BLaER1 treated with 17β-estradiol and CSF1 and Interleukin-3, amounts not matched to agents 10 nM and 100 nM (cell line): ENCODE measurements at regions not wholly inside any gene's neighbourhood (a gene's known extent, or its start where the extent isn't known, plus 50 kb on each side); places are given as distances from the start of the nearest gene placed in this dataset.
A peak's percentile ranks its signal among the peaks of the same experiment; 100 is the strongest.

Experiments
- H3K27ac ChIP-seq, 11 experiments: shearing (Covaris generic); formaldehyde crosslinking; 2 replicates each; pipeline ENCODE4 v1.8.1; 2022
- H3K27me3 ChIP-seq, 11 experiments: shearing (Covaris generic); formaldehyde crosslinking; 2 replicates each; pipeline ENCODE4 v1.8.1; 2022
- H3K36me3 ChIP-seq, 11 experiments: shearing (Covaris generic); formaldehyde crosslinking; 2 replicates each; pipeline ENCODE4 v1.8.1; 2022
- H3K4me1 ChIP-seq, 10 experiments: shearing (Covaris generic); formaldehyde crosslinking; 2 replicates each; pipeline ENCODE4 v1.8.1; 2022
- H3K4me2 ChIP-seq, 11 experiments: shearing (Covaris generic); formaldehyde crosslinking; 2 replicates each; pipeline ENCODE4 v1.8.1; 2022
- H3K4me3 ChIP-seq, 10 experiments: shearing (Covaris generic); formaldehyde crosslinking; 2 replicates each; pipeline ENCODE4 v1.8.1; 2022
- H3K9ac ChIP-seq, 11 experiments: shearing (Covaris generic); formaldehyde crosslinking; 2 replicates each; pipeline ENCODE4 v1.8.1; 2022
- H3K9me3 ChIP-seq, 11 experiments: shearing (Covaris generic); formaldehyde crosslinking; replicated peaks in 1 of 11; 2 replicates each; pipeline ENCODE4 v1.8.1; 2022
- H4K20me1 ChIP-seq, 11 experiments: shearing (Covaris generic); formaldehyde crosslinking; 2 replicates each; pipeline ENCODE4 v1.8.1; 2022
- Cebpa-rat ChIP-seq, 11 experiments: shearing (Covaris generic); IDR thresholded peaks; 2 replicates each; pipeline ENCODE4 v1.8.1; 2022

- H3K36me3 ChIP-seq = no peaks in the 10 kb centered on the region
- no peaks in the 10 kb centered on the region for H3K9me3 ChIP-seq
- H3K4me2 ChIP-seq = no peak overlapping the region
- H3K27ac ChIP-seq = no peak overlapping the region
- H3K9ac ChIP-seq = no peak overlapping the region
- TF ChIP-seq Cebpa-rat (IDR thresholded peaks at IDR 0.05) = no peak
- H4K20me1 ChIP-seq = no peaks in the 10 kb centered on the region
- no peaks in the 10 kb centered on the region for H3K27me3 ChIP-seq
- no peaks in the 10 kb centered on the region for H3K4me1 ChIP-seq
- no peak overlapping the region for H3K4me3 ChIP-seq
Measured at GRCh38 chr10:65301181-65301580, 1624.7 kb upstream of the LRRTM3 start.

DNA sequence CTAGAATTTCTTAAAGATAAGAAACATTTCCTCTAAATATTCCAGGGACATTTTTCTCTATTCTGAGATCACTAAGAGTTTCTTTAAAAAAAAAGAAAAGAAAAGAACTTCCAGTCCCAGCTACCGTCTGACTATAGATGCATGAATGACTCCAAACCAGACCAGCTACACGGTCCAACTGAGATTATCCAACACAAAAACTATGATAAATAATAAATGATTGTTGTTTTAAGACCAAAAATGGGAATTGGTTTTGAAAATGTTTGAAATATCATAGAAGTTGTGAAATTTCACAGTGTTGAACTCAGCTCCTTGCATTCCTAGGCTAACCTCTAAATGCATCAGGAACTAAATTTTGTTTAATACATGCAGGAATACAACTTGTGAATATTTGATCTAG, 1619.6 kb upstream of the LRRTM3 start:
- Histone ChIP-seq H4K20me1 (no peaks in the 10 kb centered on the region), H3K36me3 (no peaks in the 10 kb centered on the region), H3K27ac (no peak overlapping the region), H3K27me3 (no peaks in the 10 kb centered on the region), H3K9me3 (no peaks in the 10 kb centered on the region), H3K4me3 (no peak overlapping the region), H3K4me2 (no peak overlapping the region), H3K4me1 (no peaks in the 10 kb centered on the region), H3K9ac (no peak overlapping the region)
- TF ChIP-seq Cebpa-rat (IDR thresholded peaks at IDR 0.05) = no peak

DNA sequence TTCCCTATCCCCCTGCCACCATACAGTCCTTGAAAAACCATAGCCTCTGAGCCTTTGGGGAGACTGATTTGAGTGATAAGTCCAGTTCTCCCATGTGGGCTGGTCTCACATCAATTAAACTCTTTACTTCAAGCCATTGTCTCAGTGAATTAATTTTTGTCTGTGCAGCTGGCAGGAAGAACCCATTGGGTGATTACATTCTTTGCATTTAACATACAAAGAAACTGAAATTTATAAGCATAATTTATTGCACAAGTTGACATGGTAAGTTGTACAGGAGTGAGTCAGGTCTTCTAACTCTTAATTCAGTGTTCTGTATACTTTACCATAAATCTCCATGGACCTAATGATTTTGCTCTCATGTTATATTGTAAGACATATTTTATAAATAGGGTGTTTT, 1613.0 kb upstream of the LRRTM3 start:
- no peaks in the 10 kb centered on the region for H4K20me1 ChIP-seq
- no peak overlapping the region for H3K27ac ChIP-seq
- H3K27me3 ChIP-seq = no peaks in the 10 kb centered on the region
- TF ChIP-seq Cebpa-rat (IDR thresholded peaks at IDR 0.05) = no peak
- H3K4me2 ChIP-seq = no peak overlapping the region
- H3K36me3 ChIP-seq = no peaks in the 10 kb centered on the region
- no peak overlapping the region for H3K9ac ChIP-seq
- H3K4me1 ChIP-seq = no peaks in the 10 kb centered on the region
- no peak overlapping the region for H3K4me3 ChIP-seq
- H3K9me3 ChIP-seq = no peaks in the 10 kb centered on the region

DNA sequence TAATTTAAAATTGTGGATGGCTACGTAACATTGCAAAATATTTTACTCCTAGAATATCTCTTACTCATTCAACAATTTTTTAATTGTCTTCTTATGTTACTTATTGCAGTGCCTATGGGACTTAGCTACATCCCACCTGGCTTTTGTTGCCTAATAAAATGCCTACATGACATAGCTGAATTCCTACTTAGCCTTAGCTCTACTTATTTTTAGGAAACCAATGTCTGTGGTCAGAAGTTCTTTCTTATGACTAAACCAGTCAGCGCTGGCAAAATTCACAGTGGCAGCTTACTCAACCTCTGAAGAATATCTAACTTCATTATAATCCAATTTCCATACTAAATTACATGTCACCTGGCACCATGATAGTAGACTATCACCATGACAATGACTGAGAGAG, 1612.4 kb upstream of the LRRTM3 start:
- no peaks in the 10 kb centered on the region for H4K20me1 ChIP-seq
- no peak overlapping the region for H3K4me3 ChIP-seq
- H3K27ac ChIP-seq = no peak overlapping the region
- no peak overlapping the region for H3K9ac ChIP-seq
- no peaks in the 10 kb centered on the region for H3K27me3 ChIP-seq
- H3K9me3 ChIP-seq = no peaks in the 10 kb centered on the region
- no peaks in the 10 kb centered on the region for H3K36me3 ChIP-seq
- H3K4me2 ChIP-seq = no peak overlapping the region
- no peaks in the 10 kb centered on the region for H3K4me1 ChIP-seq
- TF ChIP-seq Cebpa-rat (IDR thresholded peaks at IDR 0.05) = no peak

GRCh38 chr10:65314253-65314652, 1611.6 kb upstream of the LRRTM3 start:
- Histone ChIP-seq H4K20me1 (no peaks in the 10 kb centered on the region), H3K9me3 (no peaks in the 10 kb centered on the region), H3K4me3 (no peak overlapping the region), H3K27ac (no peak overlapping the region), H3K4me2 (no peak overlapping the region), H3K27me3 (no peaks in the 10 kb centered on the region), H3K4me1 (no peaks in the 10 kb centered on the region), H3K9ac (no peak overlapping the region), H3K36me3 (no peaks in the 10 kb centered on the region)
- no peak for TF ChIP-seq Cebpa-rat (IDR thresholded peaks at IDR 0.05)

DNA sequence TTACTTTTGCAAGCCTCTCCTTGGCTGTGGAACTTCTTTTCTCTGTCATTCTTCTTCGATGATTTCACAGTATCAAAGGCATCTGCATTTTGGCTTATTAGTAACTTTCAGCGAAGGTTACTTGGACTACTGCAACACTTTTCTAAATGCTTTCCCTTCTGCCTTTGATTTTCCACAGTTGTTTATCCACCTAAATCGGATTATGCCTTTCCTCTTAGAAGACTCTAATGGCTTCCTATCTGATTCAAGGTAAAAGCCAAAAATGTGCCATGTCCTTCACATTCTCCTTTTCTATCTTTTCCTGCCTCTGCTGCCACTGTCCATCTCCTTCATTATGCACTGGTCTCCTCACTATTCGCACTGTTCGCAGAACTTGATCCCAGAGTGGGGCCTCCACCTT, 1606.3 kb upstream of the LRRTM3 start:
- TF ChIP-seq Cebpa-rat (IDR thresholded peaks at IDR 0.05) = no peak
- no peak overlapping the region; a peak in 1 of 22 replicates for H3K4me2 ChIP-seq
- H3K4me3 ChIP-seq = no peak overlapping the region
- no peaks in the 10 kb centered on the region for H4K20me1 ChIP-seq
- peaks cover 0 to 10% (median 0%) of the 10 kb centered on the region in 10 experiments; a peak in 4 of 20 replicates for H3K4me1 ChIP-seq
- H3K27ac ChIP-seq = no peak overlapping the region
- H3K9me3 ChIP-seq = no peaks in the 10 kb centered on the region
- H3K36me3 ChIP-seq = no peaks in the 10 kb centered on the region
- no peaks in the 10 kb centered on the region for H3K27me3 ChIP-seq
- no peak overlapping the region for H3K9ac ChIP-seq

DNA sequence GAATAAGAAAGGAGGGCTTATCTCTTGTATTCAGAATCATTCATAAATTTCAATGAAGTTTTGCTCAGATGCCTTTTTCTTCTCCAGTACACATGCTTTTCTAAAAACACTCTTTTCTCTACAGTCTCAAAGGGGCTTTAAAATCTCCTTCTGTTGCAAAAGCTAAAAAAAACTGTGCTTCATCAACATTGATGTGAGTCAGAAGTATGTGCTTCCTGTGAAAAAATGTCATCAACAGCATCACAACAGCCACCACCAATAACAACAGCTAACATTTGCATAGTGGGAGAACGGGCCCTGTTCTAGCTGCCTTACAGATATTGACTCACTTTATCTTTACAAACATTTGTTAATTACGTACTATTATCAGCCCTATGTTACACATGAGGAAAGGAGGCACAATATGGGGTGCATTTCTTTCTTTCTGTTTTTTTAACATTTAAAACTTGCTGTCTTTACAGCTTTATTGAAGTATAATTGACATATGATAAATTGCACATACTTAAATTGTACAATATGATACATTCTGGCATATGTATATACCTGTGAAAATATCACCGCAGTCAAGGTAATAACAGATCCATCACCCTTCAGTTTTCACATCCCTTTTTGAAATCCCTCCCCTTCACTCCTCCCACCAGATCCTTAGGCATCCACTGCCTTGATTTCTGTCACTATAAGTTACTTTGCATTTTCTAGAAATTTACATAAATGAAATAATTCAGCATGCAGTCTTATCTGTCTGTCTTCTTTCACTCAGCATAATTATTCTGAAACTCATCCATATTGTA, 1605.4 kb upstream of the LRRTM3 start:
- Histone ChIP-seq H3K4me2 (peak overlapping the region in 3 of 11 experiments; percentile 12 to 21 (median 17); a peak in 2 of 22 replicates), H3K27me3 (no peaks in the 10 kb centered on the region), H3K9me3 (no peaks in the 10 kb centered on the region), H4K20me1 (no peaks in the 10 kb centered on the region), H3K27ac (no peak overlapping the region), H3K4me1 (peaks cover 0 to 10% (median 0%) of the 10 kb centered on the region in 10 experiments; a peak in 4 of 20 replicates), H3K4me3 (no peak overlapping the region), H3K36me3 (no peaks in the 10 kb centered on the region), H3K9ac (no peak overlapping the region)
- no peak for TF ChIP-seq Cebpa-rat (IDR thresholded peaks at IDR 0.05)

- Histone ChIP-seq H3K27me3 (no peaks in the 10 kb centered on the region), H3K9ac (no peak overlapping the region), H3K27ac (no peak overlapping the region)
Measured at GRCh38 chr10:65323802-65324201, 1602.0 kb upstream of the LRRTM3 start.

GRCh38 chr10:65325913-65326312, 1599.9 kb upstream of the LRRTM3 start:
- Histone ChIP-seq H3K27me3 (no peaks in the 10 kb centered on the region), H3K4me3 (no peak overlapping the region), H4K20me1 (no peaks in the 10 kb centered on the region), H3K9ac (no peak overlapping the region), H3K36me3 (no peaks in the 10 kb centered on the region), H3K4me1 (no peaks in the 10 kb centered on the region), H3K4me2 (no peak overlapping the region), H3K27ac (no peak overlapping the region), H3K9me3 (no peaks in the 10 kb centered on the region)
- no peak for TF ChIP-seq Cebpa-rat (IDR thresholded peaks at IDR 0.05)

More at GRCh38 chr10:65323802-65324201, 1602.0 kb upstream of the LRRTM3 start:
- H3K36me3 ChIP-seq = no peaks in the 10 kb centered on the region
- no peaks in the 10 kb centered on the region for H4K20me1 ChIP-seq
- no peak for TF ChIP-seq Cebpa-rat (IDR thresholded peaks at IDR 0.05)
- no peaks in the 10 kb centered on the region for H3K9me3 ChIP-seq
- H3K4me3 ChIP-seq = no peak overlapping the region
- no peak overlapping the region for H3K4me2 ChIP-seq
- peaks cover 0 to 10% (median 0%) of the 10 kb centered on the region in 10 experiments; a peak in 4 of 20 replicates for H3K4me1 ChIP-seq

GRCh38 chr10:65328486-65328885, 1597.3 kb upstream of the LRRTM3 start:
- no peak overlapping the region for H3K9ac ChIP-seq
- no peaks in the 10 kb centered on the region for H3K36me3 ChIP-seq
- H3K4me1 ChIP-seq = no peaks in the 10 kb centered on the region
- H3K27me3 ChIP-seq = no peaks in the 10 kb centered on the region
- no peak overlapping the region for H3K27ac ChIP-seq
- no peak overlapping the region for H3K4me3 ChIP-seq
- no peaks in the 10 kb centered on the region for H3K9me3 ChIP-seq
- no peak for TF ChIP-seq Cebpa-rat (IDR thresholded peaks at IDR 0.05)
- H4K20me1 ChIP-seq = no peaks in the 10 kb centered on the region
- H3K4me2 ChIP-seq = no peak overlapping the region
